WTC11 (cell line): ENCODE measurements at regions not wholly inside any gene's neighbourhood (a gene's known extent, or its start where the extent isn't known, plus 50 kb on each side); places are given as distances from the start of the nearest gene placed in this dataset.

Experiments
- ATAC-seq: fragments of 200-7000 bp; cut with Tn5 transposase; 2 replicates; pipeline ENCODE4 v1.10.0; 2021; ENCODE audit warnings: mild to moderate bottlenecking, moderate library complexity
- CTCF ChIA-PET: fragments of 300-600 bp; sonication (Branson Sonifier 250); formaldehyde crosslinking; loops from one replicate; lab custom pipeline; 2021; ENCODE audit warnings: antibody characterized with exemption; lab: Charles Lee
- POLR2A ChIA-PET: fragments of 350-600 bp; sonication (Branson Sonifier 250); formaldehyde crosslinking; loops from one replicate; lab custom pipeline; 2021; ENCODE audit warnings: antibody characterized with exemption; lab: Charles Lee
- DNase-seq: peaks from one replicate; pipeline ENCODE4 v3.0.0; 2021; ENCODE audit warnings: low spot score
- H3K27ac Mint-ChIP-seq: 2 replicates; pipeline ENCODE4 v1.8.0; 2021; ENCODE audit warnings: mixed read lengths
- H3K27me3 Mint-ChIP-seq: 2 replicates; pipeline ENCODE4 v1.8.0; 2021; ENCODE audit warnings: low read depth, mild to moderate bottlenecking, moderate library complexity, mixed read lengths
- H3K36me3 Mint-ChIP-seq: 2 replicates; pipeline ENCODE4 v1.8.0; 2021; ENCODE audit warnings: mixed read lengths
- H3K4me1 Mint-ChIP-seq: 2 replicates; pipeline ENCODE4 v1.8.0; 2022; ENCODE audit warnings: mixed read lengths
- H3K4me3 Mint-ChIP-seq: 2 replicates; pipeline ENCODE4 v1.8.0; 2021; ENCODE audit warnings: mild to moderate bottlenecking, moderate library complexity, mixed read lengths
- H3K9me3 Mint-ChIP-seq: 2 replicates; pipeline ENCODE4 v1.8.0; 2021; ENCODE audit warnings: mixed read lengths
- ATF2 ChIP-seq: sonication (generic); formaldehyde crosslinking; IDR thresholded peaks from 2 replicates; pipeline ENCODE4 v1.8.1; 2022; ENCODE audit warnings: low read depth, missing genetic modification reagents, borderline replicate concordance
- CTCF ChIP-seq: fragments of 200-600 bp; IDR thresholded peaks from 2 replicates; pipeline ENCODE4 v1.8.0; 2022; ENCODE audit warnings: antibody characterized with exemption
- FOXK1 ChIP-seq: sonication (generic); formaldehyde crosslinking; IDR thresholded peaks from 2 replicates; pipeline ENCODE4 v1.8.0; 2022; ENCODE audit warnings: mild to moderate bottlenecking, moderate library complexity, missing genetic modification reagents
- FOXP4 ChIP-seq: sonication (generic); formaldehyde crosslinking; IDR thresholded peaks from 2 replicates; pipeline ENCODE4 v1.8.0; 2022; ENCODE audit warnings: mild to moderate bottlenecking, missing genetic modification reagents
- HMGA2 ChIP-seq: fragments of 250-450 bp; sonication (Bioruptor Pico); IDR thresholded peaks from 2 replicates; pipeline ENCODE4 v1.4.0; 2021; ENCODE audit warnings: mild to moderate bottlenecking, moderate library complexity
- IRF2 ChIP-seq: sonication (generic); formaldehyde crosslinking; IDR thresholded peaks from 2 replicates; pipeline ENCODE4 v1.8.0; 2022; ENCODE audit warnings: low read depth, missing genetic modification reagents, borderline replicate concordance
- JAZF1 ChIP-seq: fragments of 250-450 bp; sonication (Bioruptor Pico); IDR thresholded peaks from 2 replicates; pipeline ENCODE4 v1.9.0; 2021; ENCODE audit warnings: moderate library complexity, mild to moderate bottlenecking, inconsistent platforms
- KAT7 ChIP-seq: sonication (generic); formaldehyde crosslinking; IDR thresholded peaks from 2 replicates; pipeline ENCODE4 v1.8.1; 2023; ENCODE audit warnings: missing genetic modification reagents, mild to moderate bottlenecking, borderline replicate concordance
- MXD4 ChIP-seq: fragments of 250-450 bp; sonication (Bioruptor Pico); IDR thresholded peaks from 2 replicates; pipeline ENCODE4 v1.8.0; 2021; ENCODE audit warnings: mild to moderate bottlenecking, moderate library complexity, borderline replicate concordance
- MYBL2 ChIP-seq: sonication (generic); formaldehyde crosslinking; IDR thresholded peaks from 2 replicates; pipeline ENCODE4 v1.8.1; 2023; ENCODE audit warnings: mild to moderate bottlenecking, moderate library complexity, missing genetic modification reagents
- TCF7 ChIP-seq: sonication (generic); formaldehyde crosslinking; IDR thresholded peaks from 2 replicates; pipeline ENCODE4 v1.8.0; 2022; ENCODE audit warnings: mild to moderate bottlenecking, low read depth, missing genetic modification reagents, moderate library complexity
- TEAD1 ChIP-seq: sonication (generic); formaldehyde crosslinking; IDR thresholded peaks from 2 replicates; pipeline ENCODE4 v1.8.0; 2022; ENCODE audit warnings: mild to moderate bottlenecking, missing genetic modification reagents
- TP53 ChIP-seq: sonication (generic); formaldehyde crosslinking; IDR thresholded peaks from 2 replicates; pipeline ENCODE4 v1.8.1; 2023; ENCODE audit warnings: mild to moderate bottlenecking, missing genetic modification reagents
- ZNF317 ChIP-seq: sonication (generic); formaldehyde crosslinking; IDR thresholded peaks from 2 replicates; pipeline ENCODE4 v1.8.1; 2023; ENCODE audit warnings: low read depth, mild to moderate bottlenecking, moderate library complexity, missing genetic modification reagents, borderline replicate concordance
- ZNF396 ChIP-seq: fragments of 250-450 bp; sonication (Bioruptor Pico); IDR thresholded peaks from 2 replicates; pipeline ENCODE4 v1.8.0; 2021; ENCODE audit warnings: mild to moderate bottlenecking, moderate library complexity, borderline replicate concordance
- ZNF416 ChIP-seq: fragments of 250-450 bp; sonication (Bioruptor Pico); IDR thresholded peaks from 2 replicates; pipeline ENCODE4 v1.9.0; 2021; ENCODE audit warnings: mild to moderate bottlenecking, inconsistent platforms
- ZNF423 ChIP-seq: fragments of 250-450 bp; sonication (Bioruptor Pico); IDR thresholded peaks from 2 replicates; pipeline ENCODE4 v2.1.2; 2022; ENCODE audit warnings: mild to moderate bottlenecking, moderate library complexity
- TF ChIP-seq, protein P1 (sequence below): sonication (generic); formaldehyde crosslinking; IDR thresholded peaks from 2 replicates; pipeline ENCODE4 v1.8.0; 2023; ENCODE audit warnings: mild to moderate bottlenecking, missing genetic modification reagents
- TF ChIP-seq, protein P2 (sequence below): fragments of 250-450 bp; sonication (Bioruptor Pico); IDR thresholded peaks from 2 replicates; pipeline ENCODE4 v1.8.0; 2021; ENCODE audit warnings: mild to moderate bottlenecking

DNA sequence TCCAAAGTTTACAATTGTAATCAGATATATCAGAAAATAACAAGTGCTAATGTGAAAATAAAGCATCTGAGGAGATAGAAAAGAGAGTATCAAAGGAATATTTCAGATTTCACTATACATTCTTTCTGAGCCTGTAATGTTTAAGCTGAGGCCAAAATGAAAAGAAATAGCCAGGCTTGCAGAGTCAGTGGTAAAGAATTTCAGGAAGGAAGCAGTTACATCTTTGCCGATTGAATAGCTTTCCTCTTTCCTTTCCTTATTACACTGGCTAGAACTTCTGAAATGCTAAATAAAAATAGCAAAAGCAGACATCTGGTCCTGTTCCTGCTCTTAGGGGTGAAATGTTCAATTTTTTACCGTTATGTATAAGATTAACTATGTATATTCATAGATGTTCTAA, 1441.6 kb upstream of the PCDH7 start:
- CTCF ChIA-PET, result no interaction called here
- ATAC-seq, result no peak
- 0 out of 2 replicates have a peak, but pooled peaks cover 4% of the 10 kb centered on the region for H3K36me3 Mint-ChIP-seq

More for the DNA sequence above, 1441.6 kb upstream of the PCDH7 start:
- DNase-seq, result no peak
- POLR2A ChIA-PET, result no interaction called here
- Mint-ChIP-seq H3K9me3 (peaks cover 25% of the 10 kb centered on the region), H3K27ac (no peak overlapping the region), H3K4me3 (no peak overlapping the region), H3K27me3 (no peaks in the 10 kb centered on the region), H3K4me1 (no peaks in the 10 kb centered on the region)
- TF ChIP-seq IRF2 (no peak), ZNF416 (CRISPR knock-in tag) (no peak), HMGA2 (CRISPR knock-in tag) (no peak), TCF7 (CRISPR knock-in tag) (no peak), MXD4 (no peak), TP53 (CRISPR knock-in tag) (no peak), ZNF396 (no peak), FOXP4 (CRISPR knock-in tag) (no peak), JAZF1 (no peak), TEAD1 (CRISPR knock-in tag) (no peak), ZNF317 (CRISPR knock-in tag) (no peak), ATF2 (CRISPR knock-in tag) (no peak), FOXK1 (CRISPR knock-in tag) (no peak), ZNF423 (CRISPR knock-in tag) (no peak), MYBL2 (CRISPR knock-in tag) (no peak), CTCF (no peak), KAT7 (no peak)
- TF ChIP-seq, protein P1, sequence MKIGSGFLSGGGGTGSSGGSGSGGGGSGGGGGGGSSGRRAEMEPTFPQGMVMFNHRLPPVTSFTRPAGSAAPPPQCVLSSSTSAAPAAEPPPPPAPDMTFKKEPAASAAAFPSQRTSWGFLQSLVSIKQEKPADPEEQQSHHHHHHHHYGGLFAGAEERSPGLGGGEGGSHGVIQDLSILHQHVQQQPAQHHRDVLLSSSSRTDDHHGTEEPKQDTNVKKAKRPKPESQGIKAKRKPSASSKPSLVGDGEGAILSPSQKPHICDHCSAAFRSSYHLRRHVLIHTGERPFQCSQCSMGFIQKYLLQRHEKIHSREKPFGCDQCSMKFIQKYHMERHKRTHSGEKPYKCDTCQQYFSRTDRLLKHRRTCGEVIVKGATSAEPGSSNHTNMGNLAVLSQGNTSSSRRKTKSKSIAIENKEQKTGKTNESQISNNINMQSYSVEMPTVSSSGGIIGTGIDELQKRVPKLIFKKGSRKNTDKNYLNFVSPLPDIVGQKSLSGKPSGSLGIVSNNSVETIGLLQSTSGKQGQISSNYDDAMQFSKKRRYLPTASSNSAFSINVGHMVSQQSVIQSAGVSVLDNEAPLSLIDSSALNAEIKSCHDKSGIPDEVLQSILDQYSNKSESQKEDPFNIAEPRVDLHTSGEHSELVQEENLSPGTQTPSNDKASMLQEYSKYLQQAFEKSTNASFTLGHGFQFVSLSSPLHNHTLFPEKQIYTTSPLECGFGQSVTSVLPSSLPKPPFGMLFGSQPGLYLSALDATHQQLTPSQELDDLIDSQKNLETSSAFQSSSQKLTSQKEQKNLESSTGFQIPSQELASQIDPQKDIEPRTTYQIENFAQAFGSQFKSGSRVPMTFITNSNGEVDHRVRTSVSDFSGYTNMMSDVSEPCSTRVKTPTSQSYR (CRISPR knock-in tag), result no peak
- TF ChIP-seq, protein P2, sequence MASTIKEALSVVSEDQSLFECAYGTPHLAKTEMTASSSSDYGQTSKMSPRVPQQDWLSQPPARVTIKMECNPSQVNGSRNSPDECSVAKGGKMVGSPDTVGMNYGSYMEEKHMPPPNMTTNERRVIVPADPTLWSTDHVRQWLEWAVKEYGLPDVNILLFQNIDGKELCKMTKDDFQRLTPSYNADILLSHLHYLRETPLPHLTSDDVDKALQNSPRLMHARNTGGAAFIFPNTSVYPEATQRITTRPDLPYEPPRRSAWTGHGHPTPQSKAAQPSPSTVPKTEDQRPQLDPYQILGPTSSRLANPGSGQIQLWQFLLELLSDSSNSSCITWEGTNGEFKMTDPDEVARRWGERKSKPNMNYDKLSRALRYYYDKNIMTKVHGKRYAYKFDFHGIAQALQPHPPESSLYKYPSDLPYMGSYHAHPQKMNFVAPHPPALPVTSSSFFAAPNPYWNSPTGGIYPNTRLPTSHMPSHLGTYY (CRISPR knock-in tag), result no peak
